PC-3 (cell line): ENCODE measurements at regions not wholly inside any gene's neighbourhood (a gene's known extent, or its start where the extent isn't known, plus 50 kb on each side); places are given as distances from the start of the nearest gene placed in this dataset.

Source experiments
- ATAC-seq: fragments of 200-7000 bp; cut with Tn5 transposase; 2 replicates; pipeline ENCODE4 v1.9.1; 2020; ENCODE audit warnings: mild to moderate bottlenecking, moderate library complexity
- BruUV-seq: library from RNA; stranded (reverse); fragments of 400-500 nt; replicated peaks from 2 replicates; lab custom pipeline; 2021; lab: Mats Ljungman, UMichigan
- CTCF ChIA-PET: fragments of 300-600 bp; sonication (Branson Sonifier 250); formaldehyde crosslinking; loops from one replicate; lab custom pipeline; 2022; ENCODE audit warnings: antibody characterized with exemption; lab: Charles Lee
- POLR2A ChIA-PET: fragments of 300-600 bp; sonication (Branson Sonifier 250); formaldehyde crosslinking; loops from one replicate; lab custom pipeline; 2022; ENCODE audit warnings: antibody characterized with exemption; ENCODE audit not compliant: unreplicated experiment; lab: Charles Lee
- DNase-seq: peaks from one replicate; pipeline ENCODE4 v3.0.0-alpha.2; 2015
- H2AFZ ChIP-seq: fragments of 300-600 bp; sonication (generic); 2 replicates; pipeline ENCODE4 v1.6.0; 2016; ENCODE audit warnings: antibody characterized with exemption, low read length
- H3F3A ChIP-seq: fragments of 300-600 bp; sonication (generic); one replicate; pipeline ENCODE4 v1.6.0; 2017; ENCODE audit warnings: antibody characterized with exemption, low read length, control low read depth, mild to moderate bottlenecking; ENCODE audit not compliant: unreplicated experiment
- H3K27ac ChIP-seq: fragments of 300-600 bp; sonication (generic); 2 replicates; pipeline ENCODE4 v1.5.1; 2016; ENCODE audit warnings: mild to moderate bottlenecking, low read length
- H3K27me3 ChIP-seq: fragments of 300-600 bp; sonication (generic); 2 replicates; pipeline ENCODE4 v1.6.1; 2016; ENCODE audit warnings: low read length, mixed read lengths
- H3K36me3 ChIP-seq: fragments of 300-600 bp; sonication (generic); 2 replicates; pipeline ENCODE4 v1.6.1; 2016; ENCODE audit warnings: low read depth, mixed run types, low read length, mixed read lengths
- H3K4me1 ChIP-seq: fragments of 300-600 bp; sonication (generic); 2 replicates; pipeline ENCODE4 v1.5.1; 2016; ENCODE audit warnings: low read length; ENCODE audit not compliant: insufficient read depth
- H3K4me2 ChIP-seq: fragments of 300-600 bp; sonication (generic); 2 replicates; pipeline ENCODE4 v1.6.0; 2016; ENCODE audit warnings: low read length
- H3K4me3 ChIP-seq: fragments of 300-600 bp; sonication (generic); 2 replicates; pipeline ENCODE4 v1.5.1; 2016; ENCODE audit warnings: mild to moderate bottlenecking, low read length, mixed read lengths
- H3K79me2 ChIP-seq: fragments of 300-600 bp; sonication (generic); 2 replicates; pipeline ENCODE4 v1.6.1; 2017; ENCODE audit warnings: low read length, mixed read lengths
- H3K9ac ChIP-seq: fragments of 300-600 bp; sonication (generic); 2 replicates; pipeline ENCODE4 v1.6.0; 2016; ENCODE audit warnings: mild to moderate bottlenecking, low read length
- H3K9me2 ChIP-seq: fragments of 300-600 bp; sonication (generic); replicated peaks from 2 replicates; pipeline ENCODE4 v1.6.1; 2016; ENCODE audit warnings: mixed run types, low read length, mixed read lengths
- H3K9me3 ChIP-seq: fragments of 300-600 bp; sonication (generic); 2 replicates; pipeline ENCODE4 v1.6.1; 2016; ENCODE audit warnings: low read length, mixed read lengths
- H4K20me1 ChIP-seq: fragments of 300-600 bp; sonication (generic); 2 replicates; pipeline ENCODE4 v1.6.1; 2016; ENCODE audit warnings: low read length, mixed read lengths
- EZH2 ChIP-seq: fragments of 300-600 bp; sonication (generic); IDR thresholded peaks from one replicate; pipeline ENCODE4 v1.6.1; 2017; ENCODE audit warnings: antibody characterized with exemption, mild to moderate bottlenecking, low read length; ENCODE audit not compliant: unreplicated experiment
- EZH2phosphoT487 ChIP-seq: fragments of 300-600 bp; sonication (generic); IDR thresholded peaks from 2 replicates; pipeline ENCODE4 v1.6.1; 2018; ENCODE audit warnings: mild to moderate bottlenecking, antibody characterized with exemption, low read length, borderline replicate concordance
- intact Hi-C: fragments of 100-400 bp; cut with micrococcal nuclease; formaldehyde crosslinking; loops from 2 replicates; pipeline ENCODE4 v1.9.0; 2023
- TF ChIP-seq, protein P1 (sequence below): fragments of 300-600 bp; sonication (generic); conservative IDR thresholded peaks from 2 replicates; pipeline ENCODE4 v1.5.1; 2017; ENCODE audit warnings: antibody characterized with exemption, low read depth, mild to moderate bottlenecking, low read length

DNA sequence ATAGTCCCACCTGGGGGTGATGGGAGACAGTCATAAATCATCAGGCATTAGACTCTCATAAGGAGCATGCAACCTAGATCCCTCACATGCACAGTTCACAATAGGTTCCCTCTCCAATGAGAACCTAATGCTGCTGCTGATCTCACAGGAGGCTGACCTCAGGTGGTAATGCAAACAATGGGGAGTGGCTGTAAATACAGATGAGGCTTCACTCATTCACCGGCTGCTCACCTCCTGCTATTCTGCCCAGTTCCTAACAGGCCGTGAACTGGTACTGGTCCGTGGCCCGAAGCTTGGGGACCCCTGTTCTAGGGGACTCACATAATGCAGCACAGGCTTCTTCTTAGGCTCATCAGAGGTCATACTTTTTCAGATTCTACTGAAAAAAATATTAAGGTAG is 625.9 kb upstream of the AGA start:
- intact Hi-C loops, result no loop called here
- TF ChIP-seq EZH2phosphoT487 (no peak), EZH2 (no peak)
- TF ChIP-seq, protein P1, sequence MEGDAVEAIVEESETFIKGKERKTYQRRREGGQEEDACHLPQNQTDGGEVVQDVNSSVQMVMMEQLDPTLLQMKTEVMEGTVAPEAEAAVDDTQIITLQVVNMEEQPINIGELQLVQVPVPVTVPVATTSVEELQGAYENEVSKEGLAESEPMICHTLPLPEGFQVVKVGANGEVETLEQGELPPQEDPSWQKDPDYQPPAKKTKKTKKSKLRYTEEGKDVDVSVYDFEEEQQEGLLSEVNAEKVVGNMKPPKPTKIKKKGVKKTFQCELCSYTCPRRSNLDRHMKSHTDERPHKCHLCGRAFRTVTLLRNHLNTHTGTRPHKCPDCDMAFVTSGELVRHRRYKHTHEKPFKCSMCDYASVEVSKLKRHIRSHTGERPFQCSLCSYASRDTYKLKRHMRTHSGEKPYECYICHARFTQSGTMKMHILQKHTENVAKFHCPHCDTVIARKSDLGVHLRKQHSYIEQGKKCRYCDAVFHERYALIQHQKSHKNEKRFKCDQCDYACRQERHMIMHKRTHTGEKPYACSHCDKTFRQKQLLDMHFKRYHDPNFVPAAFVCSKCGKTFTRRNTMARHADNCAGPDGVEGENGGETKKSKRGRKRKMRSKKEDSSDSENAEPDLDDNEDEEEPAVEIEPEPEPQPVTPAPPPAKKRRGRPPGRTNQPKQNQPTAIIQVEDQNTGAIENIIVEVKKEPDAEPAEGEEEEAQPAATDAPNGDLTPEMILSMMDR, result no peak
- no peak for DNase-seq
- no TSS peak for BruUV-seq
- ChIA-PET POLR2A (no interaction called here), CTCF (no interaction called here)
- Histone ChIP-seq H3K79me2 (no peaks in the 10 kb centered on the region), H3K27ac (no peak overlapping the region), H3K27me3 (no peaks in the 10 kb centered on the region), H3K9me2 (no peaks in the 10 kb centered on the region), H3K9ac (no peak overlapping the region), H3K4me3 (no peak overlapping the region), H3K36me3 (no peaks in the 10 kb centered on the region), H3K4me1 (no peaks in the 10 kb centered on the region), H3K4me2 (no peak overlapping the region), H2AFZ (no peak overlapping the region), H3K9me3 (no peaks in the 10 kb centered on the region), H4K20me1 (no peaks in the 10 kb centered on the region), H3F3A (no peaks in the 10 kb centered on the region)
- no peak for ATAC-seq

DNA sequence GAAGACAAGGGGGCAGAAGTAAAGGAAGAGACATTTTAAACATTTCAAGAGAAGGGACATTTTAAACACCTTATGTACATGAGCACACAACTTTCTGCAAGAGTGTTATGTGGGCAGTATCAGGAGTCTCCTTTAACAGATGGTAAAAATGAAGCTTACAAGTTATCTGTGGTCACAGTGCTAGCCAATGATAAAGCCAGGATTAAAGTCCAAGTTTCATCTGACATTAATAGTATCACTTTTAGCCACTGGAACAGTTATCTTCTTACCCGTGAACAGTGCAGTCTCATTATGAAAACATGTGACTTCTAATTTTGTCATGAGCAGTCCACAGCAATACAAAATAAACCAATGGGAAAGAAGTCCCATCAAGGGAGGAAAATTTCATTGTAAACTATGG is 627.9 kb upstream of the AGA start:
- H3K4me1 ChIP-seq, result no peaks in the 10 kb centered on the region
- H3K9me2 ChIP-seq, result no peaks in the 10 kb centered on the region
- no TSS peak for BruUV-seq
- H3K27ac ChIP-seq, result no peak overlapping the region
- no peaks in the 10 kb centered on the region for H3K27me3 ChIP-seq
- intact Hi-C loops, result no loop called here
- no peak overlapping the region for H2AFZ ChIP-seq
- TF ChIP-seq EZH2, result no peak
- TF ChIP-seq EZH2phosphoT487, result no peak
- TF ChIP-seq, protein P1, result no peak
- no peaks in the 10 kb centered on the region for H3K36me3 ChIP-seq
- no peak overlapping the region for H3K9ac ChIP-seq
- no peak for ATAC-seq
- no peaks in the 10 kb centered on the region for H3K9me3 ChIP-seq
- ChIA-PET POLR2A (no interaction called here), CTCF (no interaction called here)
- H3F3A ChIP-seq, result no peaks in the 10 kb centered on the region
- DNase-seq, result no peak
- no peaks in the 10 kb centered on the region for H4K20me1 ChIP-seq
- H3K79me2 ChIP-seq, result no peaks in the 10 kb centered on the region
- H3K4me3 ChIP-seq, result no peak overlapping the region
- H3K4me2 ChIP-seq, result no peak overlapping the region

DNA sequence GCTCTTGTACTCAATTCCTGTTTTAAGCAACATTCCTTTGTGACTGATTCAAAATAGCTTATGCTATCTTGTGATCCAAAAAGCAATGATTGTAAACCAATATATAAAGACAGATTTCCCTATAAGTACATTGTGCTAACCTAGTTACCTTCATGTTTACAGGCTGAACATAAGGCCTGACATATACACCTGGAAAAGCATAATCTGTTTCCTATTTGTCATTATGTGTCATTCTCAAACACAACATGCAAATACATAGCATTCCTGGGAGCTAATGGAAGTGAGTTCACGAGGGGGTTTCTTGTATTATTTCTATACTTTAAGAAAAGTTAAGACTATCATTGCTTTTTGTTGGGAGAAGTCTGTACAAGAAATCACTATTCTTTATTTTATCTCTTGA is 638.1 kb upstream of the AGA start:
- TF ChIP-seq, protein P1, result no peak
- TF ChIP-seq EZH2phosphoT487 (no peak), EZH2 (no peak)
- intact Hi-C loops, result no loop called here
- ATAC-seq, result no peak

More for the DNA sequence above, 638.1 kb upstream of the AGA start:
- no peak overlapping the region for H3K9ac ChIP-seq
- peak overlapping the region; percentile 2; the same call in 1 of the 2 replicates for H3K4me2 ChIP-seq
- no peak overlapping the region for H3K27ac ChIP-seq
- H3F3A ChIP-seq, result no peaks in the 10 kb centered on the region
- DNase-seq, result peak; percentile 49
- H3K9me2 ChIP-seq, result no peaks in the 10 kb centered on the region
- BruUV-seq, result no TSS peak
- H3K4me1 ChIP-seq, result peaks cover 17% of the 10 kb centered on the region
- H3K4me3 ChIP-seq, result no peak overlapping the region
- ChIA-PET POLR2A (no interaction called here), CTCF (interaction anchor here (0.7 kb wide), 1 partner anchor 340 kb away, joined by 3 read pairs; no protein-coding TSS in a partner anchor)
- H3K9me3 ChIP-seq, result no peaks in the 10 kb centered on the region
- H2AFZ ChIP-seq, result no peak overlapping the region
- H4K20me1 ChIP-seq, result no peaks in the 10 kb centered on the region
- no peaks in the 10 kb centered on the region for H3K79me2 ChIP-seq
- no peaks in the 10 kb centered on the region for H3K36me3 ChIP-seq
- no peaks in the 10 kb centered on the region for H3K27me3 ChIP-seq
